SK-N-SH (cell line): ENCODE measurements at regions not wholly inside any gene's neighbourhood (a gene's known extent, or its start where the extent isn't known, plus 50 kb on each side); places are given as distances from the start of the nearest gene placed in this dataset.

Source experiments
- CTCF ChIA-PET: fragments of 300-600, 350-600 bp; formaldehyde crosslinking; extraction: SDS; loops from one replicate; lab custom pipeline; 2021; lab: Yijun Ruan, JAX
- POLR2A ChIA-PET: fragments of 350-600 bp; sonication (Branson Sonifier 250); formaldehyde crosslinking; extraction: SDS; loops from one replicate; lab custom pipeline; 2020; ENCODE audit warnings: antibody characterized with exemption, inconsistent platforms; lab: Yijun Ruan, JAX
- DNase-seq: peaks from one replicate; pipeline ENCODE4 v3.0.0; 2012
- H2AFZ ChIP-seq: fragments of 200-600 bp; sonication (generic); 2 replicates; pipeline ENCODE4 v1.8.1; 2016; ENCODE audit warnings: antibody characterized with exemption, mild to moderate bottlenecking, low read depth
- H3F3A ChIP-seq: fragments of 200-600 bp; sonication (generic); replicated peaks from 2 replicates; pipeline ENCODE3; 2016; ENCODE audit warnings: antibody characterized with exemption, mild to moderate bottlenecking; ENCODE audit not compliant: insufficient read depth
- H3K27ac ChIP-seq, 2 experiments: fragments of 200-500 bp in 1 of 2; fragments of 200-600 bp in 1 of 2; sonication (Bioruptor generic) in 1 of 2; sonication (generic), shearing (Covaris generic) in 1 of 2; 2 replicates each; pipeline versions ENCODE4 v1.5.1 to v1.6.1; 2014 to 2016; ENCODE audit warnings: low read depth in 2 of 2, inconsistent platforms in 1 of 2, low read length in 1 of 2, mild to moderate bottlenecking in 1 of 2, mixed read lengths in 1 of 2
- H3K27me3 ChIP-seq: fragments of 200-600 bp; sonication (generic), shearing (Covaris generic); 2 replicates; pipeline ENCODE4 v1.6.1; 2016; ENCODE audit warnings: mixed run types; ENCODE audit not compliant: insufficient read depth
- H3K36me3 ChIP-seq, 2 experiments: fragments of 200-500 bp in 1 of 2; fragments of 200-600 bp in 1 of 2; sonication (Bioruptor generic) in 1 of 2; sonication (generic) in 1 of 2; replicated peaks in 1 of 2; 2 replicates each; pipeline versions ENCODE3 to v1.5.1; 2014 to 2016; ENCODE audit warnings: low read length in 1 of 2, mild to moderate bottlenecking in 1 of 2; ENCODE audit not compliant: insufficient read depth in 2 of 2, control insufficient read depth in 1 of 2
- H3K4me1 ChIP-seq, 2 experiments: fragments of 200-500 bp in 1 of 2; fragments of 200-600 bp in 1 of 2; sonication (Bioruptor generic) in 1 of 2; sonication (generic), shearing (Covaris generic) in 1 of 2; 2 replicates each; pipeline versions ENCODE4 v1.5.1 to v1.6.1; 2014 to 2016; ENCODE audit warnings: low read depth in 1 of 2, low read length in 1 of 2, mixed run types in 1 of 2; ENCODE audit not compliant: insufficient read depth in 2 of 2, control insufficient read depth in 1 of 2
- H3K4me2 ChIP-seq: fragments of 200-600 bp; sonication (generic), shearing (Covaris generic); 2 replicates; pipeline ENCODE4 v1.6.1; 2017; ENCODE audit warnings: mixed run types
- H3K4me3 ChIP-seq, 2 experiments: fragments of 200-500 bp in 1 of 2; fragments of 200-600 bp in 1 of 2; sonication (Bioruptor generic) in 1 of 2; sonication (generic), shearing (Covaris generic) in 1 of 2; 2 replicates each; pipeline versions ENCODE4 v1.5.1 to v1.8.1; 2014 to 2016; ENCODE audit warnings: low read depth in 2 of 2, inconsistent platforms in 1 of 2, low read length in 1 of 2, mild to moderate bottlenecking in 1 of 2, mixed read lengths in 1 of 2, moderate library complexity in 1 of 2
- H3K79me2 ChIP-seq: fragments of 200-600 bp; sonication (generic); 2 replicates; pipeline ENCODE4 v1.8.1; 2017; ENCODE audit warnings: mild to moderate bottlenecking; ENCODE audit not compliant: insufficient read depth
- H3K9ac ChIP-seq: fragments of 200-600 bp; sonication (generic); 2 replicates; pipeline ENCODE4 v1.6.1; 2017; ENCODE audit warnings: mixed run types
- H3K9me2 ChIP-seq: fragments of 200-600 bp; sonication (generic); 2 replicates; pipeline ENCODE4 v1.6.1; 2017; ENCODE audit warnings: mixed run types
- H3K9me3 ChIP-seq: fragments of 200-600 bp; sonication (generic); 2 replicates; pipeline ENCODE4 v1.6.1; 2017; ENCODE audit warnings: mixed run types, mild to moderate bottlenecking, moderate library complexity
- H4K20me1 ChIP-seq: fragments of 200-600 bp; sonication (generic); 2 replicates; pipeline ENCODE4 v1.6.1; 2017; ENCODE audit warnings: mild to moderate bottlenecking, mixed run types; ENCODE audit not compliant: insufficient read depth
- CHD2 ChIP-seq: fragments of 150-350 bp; IDR thresholded peaks from 2 replicates; pipeline ENCODE4 v1.6.1; 2018; ENCODE audit warnings: low read length; ENCODE audit not compliant: partially characterized antibody
- ELF1 ChIP-seq: IDR thresholded peaks from 2 replicates; pipeline ENCODE4 v1.4.0; 2012
- EP300 ChIP-seq, 2 experiments: IDR thresholded peaks; 2 replicates each; pipeline versions ENCODE4 v1.4.0 to v1.6.1; 2012; ENCODE audit warnings: borderline replicate concordance in 1 of 2, low read depth in 1 of 2, low read length in 1 of 2
- FOXM1 ChIP-seq: IDR thresholded peaks from 2 replicates; pipeline ENCODE4 v1.4.0; 2012; ENCODE audit warnings: low read depth, mild to moderate bottlenecking
- MXI1 ChIP-seq: IDR thresholded peaks from 2 replicates; pipeline ENCODE4 v1.6.1; 2012; ENCODE audit warnings: mild to moderate bottlenecking, low read depth, low read length, improper control_type of control experiment
- NFIC ChIP-seq: IDR thresholded peaks from 2 replicates; pipeline ENCODE4 v1.4.0; 2012; ENCODE audit warnings: borderline replicate concordance
- NRF1 ChIP-seq: IDR thresholded peaks from 2 replicates; pipeline ENCODE4 v1.6.1; 2012; ENCODE audit warnings: low read depth, mild to moderate bottlenecking, low read length
- RAD21 ChIP-seq: IDR thresholded peaks from 2 replicates; pipeline ENCODE4 v1.6.1; 2012; ENCODE audit warnings: mild to moderate bottlenecking, low read length
- RXRA ChIP-seq: IDR thresholded peaks from 2 replicates; pipeline ENCODE4 v1.4.0; 2012; ENCODE audit warnings: low read depth, mild to moderate bottlenecking, borderline replicate concordance
- SIN3A ChIP-seq: IDR thresholded peaks from 2 replicates; pipeline ENCODE4 v1.6.1; 2012; ENCODE audit warnings: low read depth, mild to moderate bottlenecking, low read length, moderate library complexity, borderline replicate concordance
- TAF1 ChIP-seq: IDR thresholded peaks from 2 replicates; pipeline ENCODE4 v1.6.1; 2012; ENCODE audit warnings: low read depth, mild to moderate bottlenecking, low read length, moderate library complexity, borderline replicate concordance
- TCF12 ChIP-seq: IDR thresholded peaks from 2 replicates; pipeline ENCODE4 v1.4.0; 2012
- TEAD4 ChIP-seq: IDR thresholded peaks from 2 replicates; pipeline ENCODE4 v1.4.0; 2012; ENCODE audit warnings: mild to moderate bottlenecking, borderline replicate concordance; ENCODE audit not compliant: insufficient read depth
- ZBTB33 ChIP-seq: IDR thresholded peaks from 2 replicates; pipeline ENCODE4 v1.4.0; 2012; ENCODE audit warnings: low read depth, borderline replicate concordance
- WGBS: methylation state at CpG from one replicate; pipeline ENCODE4 v1.1.6; 2017; ENCODE audit warnings: low lambda C conversion rate; 5-methylcytosine and 5-hydroxymethylcytosine counted together
- TF ChIP-seq, protein P1 (sequence below): IDR thresholded peaks from 2 replicates; pipeline ENCODE4; 2012
- TF ChIP-seq, protein P2 (sequence below): fragments of 150-350 bp; IDR thresholded peaks from 2 replicates; pipeline ENCODE4 v1.6.1; 2016; ENCODE audit warnings: mild to moderate bottlenecking, low read depth, low read length

GRCh38 chr17:13346592-13346991 is 255.1 kb downstream of the HS3ST3A1 start:
- peak overlapping the region; percentile 81 for H3K9ac ChIP-seq
- CTCF ChIA-PET = interaction anchor here (2.8 kb wide), 1 partner anchor 10 kb away, joined by 10 read pairs; no protein-coding TSS in a partner anchor
- 80% methylated on average over 5 of the region's 5 CpGs for WGBS

DNA sequence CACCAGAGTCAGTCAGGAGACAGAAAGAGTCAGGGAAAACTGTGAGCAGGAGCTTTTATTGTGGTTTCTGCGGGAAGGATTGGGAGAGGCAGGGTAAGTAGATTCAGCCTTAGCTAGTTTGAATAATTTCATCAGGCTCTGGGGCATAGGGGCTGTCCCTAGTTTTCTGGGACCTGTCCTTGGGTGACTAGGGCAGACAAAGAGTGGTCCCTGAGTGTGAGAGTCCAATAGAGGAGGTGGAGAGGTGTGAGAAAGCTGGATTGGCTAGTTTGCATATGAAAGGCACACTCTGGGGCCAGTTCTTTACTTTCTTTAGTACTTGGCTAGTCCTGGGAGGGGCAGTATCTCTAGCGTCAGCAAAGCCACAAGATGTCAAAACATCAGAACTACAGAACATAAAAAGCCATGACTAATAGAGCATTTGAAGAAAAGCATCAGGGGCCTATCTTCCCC is 255.6 kb downstream of the HS3ST3A1 start:
- WGBS = 51% methylated on average over 2 of the region's 2 CpGs
- Histone ChIP-seq H3K4me1 (peaks cover 8 to 27% of the 10 kb centered on the region in 2 experiments; a peak in 3 of 4 replicates), H3F3A (peaks cover 59% of the 10 kb centered on the region), H3K36me3 (no peaks in the 10 kb centered on the region), H3K79me2 (no peaks in the 10 kb centered on the region), H3K9me2 (no peaks in the 10 kb centered on the region), H3K9ac (peak overlapping the region; percentile 81), H2AFZ (peak overlapping the region; percentile 31; the same call in 1 of the 2 replicates), H3K4me3 (no peak overlapping the region), H4K20me1 (no peaks in the 10 kb centered on the region), H3K9me3 (no peaks in the 10 kb centered on the region), H3K27me3 (no peaks in the 10 kb centered on the region), H3K27ac (peak overlapping the region in 1 of 2 experiments; percentile 100; a peak in 2 of 4 replicates), H3K4me2 (peak overlapping the region; percentile 67)
- peak; percentile 57 for TF ChIP-seq TCF12
- TF ChIP-seq, protein P1, sequence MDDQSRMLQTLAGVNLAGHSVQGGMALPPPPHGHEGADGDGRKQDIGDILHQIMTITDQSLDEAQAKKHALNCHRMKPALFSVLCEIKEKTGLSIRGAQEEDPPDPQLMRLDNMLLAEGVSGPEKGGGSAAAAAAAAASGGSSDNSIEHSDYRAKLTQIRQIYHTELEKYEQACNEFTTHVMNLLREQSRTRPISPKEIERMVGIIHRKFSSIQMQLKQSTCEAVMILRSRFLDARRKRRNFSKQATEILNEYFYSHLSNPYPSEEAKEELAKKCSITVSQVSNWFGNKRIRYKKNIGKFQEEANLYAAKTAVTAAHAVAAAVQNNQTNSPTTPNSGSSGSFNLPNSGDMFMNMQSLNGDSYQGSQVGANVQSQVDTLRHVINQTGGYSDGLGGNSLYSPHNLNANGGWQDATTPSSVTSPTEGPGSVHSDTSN = peak; percentile 83
- TF ChIP-seq RAD21 = no peak
- TF ChIP-seq TAF1 = no peak
- peak in 1 of 2 experiments; percentile 58; a peak in 1 of 4 replicates for TF ChIP-seq EP300 (IDR thresholded peaks at IDR 0.05; ENCODE audit: borderline replicate concordance in 1 of 2, low read depth in 1 of 2, low read length in 1 of 2)
- POLR2A ChIA-PET = no interaction called here
- CTCF ChIA-PET = interaction anchor here (1.1 to 2.8 kb wide), 2 partner anchors 9 to 51 kb away, joined by 3 to 10 read pairs; no protein-coding TSS in a partner anchor
- DNase-seq = no peak

More at GRCh38 chr17:13346592-13346991, 255.1 kb downstream of the HS3ST3A1 start:
- POLR2A ChIA-PET = no interaction called here
- H2AFZ ChIP-seq = no peak overlapping the region
- no peaks in the 10 kb centered on the region for H3K79me2 ChIP-seq
- H3K4me2 ChIP-seq = peak overlapping the region; percentile 67
- peaks cover 64% of the 10 kb centered on the region for H3F3A ChIP-seq
- H3K36me3 ChIP-seq = no peaks in the 10 kb centered on the region
- TF ChIP-seq, protein P1 = no peak
- TF ChIP-seq CHD2 (no peak), RXRA (no peak), NRF1 (no peak), NFIC (no peak), MXI1 (no peak), SIN3A (no peak), TEAD4 (no peak), FOXM1 (no peak), ZBTB33 (no peak), ELF1 (no peak)
- TF ChIP-seq, protein P2, sequence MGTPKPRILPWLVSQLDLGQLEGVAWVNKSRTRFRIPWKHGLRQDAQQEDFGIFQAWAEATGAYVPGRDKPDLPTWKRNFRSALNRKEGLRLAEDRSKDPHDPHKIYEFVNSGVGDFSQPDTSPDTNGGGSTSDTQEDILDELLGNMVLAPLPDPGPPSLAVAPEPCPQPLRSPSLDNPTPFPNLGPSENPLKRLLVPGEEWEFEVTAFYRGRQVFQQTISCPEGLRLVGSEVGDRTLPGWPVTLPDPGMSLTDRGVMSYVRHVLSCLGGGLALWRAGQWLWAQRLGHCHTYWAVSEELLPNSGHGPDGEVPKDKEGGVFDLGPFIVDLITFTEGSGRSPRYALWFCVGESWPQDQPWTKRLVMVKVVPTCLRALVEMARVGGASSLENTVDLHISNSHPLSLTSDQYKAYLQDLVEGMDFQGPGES = no peak
- no peaks in the 10 kb centered on the region for H3K9me2 ChIP-seq
- peak overlapping the region in 1 of 2 experiments; percentile 100; a peak in 2 of 4 replicates for H3K27ac ChIP-seq
- no peaks in the 10 kb centered on the region for H3K27me3 ChIP-seq
- peaks cover 8 to 27% of the 10 kb centered on the region in 2 experiments; a peak in 3 of 4 replicates for H3K4me1 ChIP-seq
- no peak overlapping the region for H3K4me3 ChIP-seq
- no peaks in the 10 kb centered on the region for H3K9me3 ChIP-seq
- no peak for DNase-seq
- H4K20me1 ChIP-seq = no peaks in the 10 kb centered on the region
